WTC11 (cell line): ENCODE measurements at regions not wholly inside any gene's neighbourhood (a gene's known extent, or its start where the extent isn't known, plus 50 kb on each side); places are given as distances from the start of the nearest gene placed in this dataset.

Experiments
- ZNF219 ChIP-seq: sonication (generic); formaldehyde crosslinking; IDR thresholded peaks from 2 replicates; pipeline ENCODE4 v1.8.0; 2023; ENCODE audit warnings: missing genetic modification reagents, mild to moderate bottlenecking, borderline replicate concordance
- ZNF317 ChIP-seq: sonication (generic); formaldehyde crosslinking; IDR thresholded peaks from 2 replicates; pipeline ENCODE4 v1.8.1; 2023; ENCODE audit warnings: low read depth, mild to moderate bottlenecking, moderate library complexity, missing genetic modification reagents, borderline replicate concordance
- TF ChIP-seq, protein P1 (sequence below): sonication (generic); formaldehyde crosslinking; conservative IDR thresholded peaks from 2 replicates; pipeline ENCODE4 v1.8.1; 2023; ENCODE audit warnings: mild to moderate bottlenecking, low read depth, missing genetic modification reagents, moderate library complexity
- TF ChIP-seq, protein P2 (sequence below): fragments of 200-600 bp; IDR thresholded peaks from 2 replicates; pipeline ENCODE4 v1.8.0; 2022; ENCODE audit warnings: antibody characterized with exemption

DNA sequence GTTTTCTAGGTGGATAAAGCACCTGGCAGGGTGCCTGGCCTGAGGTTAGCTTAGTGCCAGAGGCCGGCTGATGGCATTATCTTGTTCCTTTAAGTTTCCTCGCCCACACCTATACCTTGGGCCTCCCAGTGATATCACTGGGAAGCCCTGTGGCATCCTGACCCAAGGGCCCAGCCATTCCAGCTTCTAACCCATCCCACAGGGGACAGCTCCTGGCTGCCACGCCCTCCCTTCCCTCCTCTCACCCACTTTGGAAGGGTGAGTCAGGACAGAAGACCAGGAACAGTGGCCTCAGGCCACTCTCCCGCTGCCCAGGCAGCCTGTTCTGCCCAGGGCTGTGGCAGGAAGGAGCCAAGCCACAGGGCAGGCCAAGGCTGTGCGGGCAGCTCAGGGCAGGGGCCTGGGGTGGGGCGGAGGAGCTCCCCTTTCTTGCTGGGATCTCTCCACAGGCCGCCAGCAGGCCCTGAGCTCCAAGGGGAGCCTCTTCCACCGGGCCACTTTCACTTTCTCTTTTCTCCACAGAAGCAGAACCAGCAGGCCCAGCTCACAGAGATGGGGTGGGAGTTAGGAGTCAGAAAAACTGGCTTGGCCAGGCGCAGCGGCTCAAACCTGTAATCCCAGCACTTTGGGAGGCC lies 75.1 kb downstream of the IRF2BPL start:
- TF ChIP-seq ZNF219 (CRISPR knock-in tag), result no peak
- TF ChIP-seq, protein P1, sequence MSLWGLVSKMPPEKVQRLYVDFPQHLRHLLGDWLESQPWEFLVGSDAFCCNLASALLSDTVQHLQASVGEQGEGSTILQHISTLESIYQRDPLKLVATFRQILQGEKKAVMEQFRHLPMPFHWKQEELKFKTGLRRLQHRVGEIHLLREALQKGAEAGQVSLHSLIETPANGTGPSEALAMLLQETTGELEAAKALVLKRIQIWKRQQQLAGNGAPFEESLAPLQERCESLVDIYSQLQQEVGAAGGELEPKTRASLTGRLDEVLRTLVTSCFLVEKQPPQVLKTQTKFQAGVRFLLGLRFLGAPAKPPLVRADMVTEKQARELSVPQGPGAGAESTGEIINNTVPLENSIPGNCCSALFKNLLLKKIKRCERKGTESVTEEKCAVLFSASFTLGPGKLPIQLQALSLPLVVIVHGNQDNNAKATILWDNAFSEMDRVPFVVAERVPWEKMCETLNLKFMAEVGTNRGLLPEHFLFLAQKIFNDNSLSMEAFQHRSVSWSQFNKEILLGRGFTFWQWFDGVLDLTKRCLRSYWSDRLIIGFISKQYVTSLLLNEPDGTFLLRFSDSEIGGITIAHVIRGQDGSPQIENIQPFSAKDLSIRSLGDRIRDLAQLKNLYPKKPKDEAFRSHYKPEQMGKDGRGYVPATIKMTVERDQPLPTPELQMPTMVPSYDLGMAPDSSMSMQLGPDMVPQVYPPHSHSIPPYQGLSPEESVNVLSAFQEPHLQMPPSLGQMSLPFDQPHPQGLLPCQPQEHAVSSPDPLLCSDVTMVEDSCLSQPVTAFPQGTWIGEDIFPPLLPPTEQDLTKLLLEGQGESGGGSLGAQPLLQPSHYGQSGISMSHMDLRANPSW (CRISPR knock-in tag), result no peak
- TF ChIP-seq, protein P2, sequence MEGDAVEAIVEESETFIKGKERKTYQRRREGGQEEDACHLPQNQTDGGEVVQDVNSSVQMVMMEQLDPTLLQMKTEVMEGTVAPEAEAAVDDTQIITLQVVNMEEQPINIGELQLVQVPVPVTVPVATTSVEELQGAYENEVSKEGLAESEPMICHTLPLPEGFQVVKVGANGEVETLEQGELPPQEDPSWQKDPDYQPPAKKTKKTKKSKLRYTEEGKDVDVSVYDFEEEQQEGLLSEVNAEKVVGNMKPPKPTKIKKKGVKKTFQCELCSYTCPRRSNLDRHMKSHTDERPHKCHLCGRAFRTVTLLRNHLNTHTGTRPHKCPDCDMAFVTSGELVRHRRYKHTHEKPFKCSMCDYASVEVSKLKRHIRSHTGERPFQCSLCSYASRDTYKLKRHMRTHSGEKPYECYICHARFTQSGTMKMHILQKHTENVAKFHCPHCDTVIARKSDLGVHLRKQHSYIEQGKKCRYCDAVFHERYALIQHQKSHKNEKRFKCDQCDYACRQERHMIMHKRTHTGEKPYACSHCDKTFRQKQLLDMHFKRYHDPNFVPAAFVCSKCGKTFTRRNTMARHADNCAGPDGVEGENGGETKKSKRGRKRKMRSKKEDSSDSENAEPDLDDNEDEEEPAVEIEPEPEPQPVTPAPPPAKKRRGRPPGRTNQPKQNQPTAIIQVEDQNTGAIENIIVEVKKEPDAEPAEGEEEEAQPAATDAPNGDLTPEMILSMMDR, result no peak
- TF ChIP-seq ZNF317 (CRISPR knock-in tag), result no peak
